NCI-H1930 (cell line): ENCODE measurements at regions not wholly inside any gene's neighbourhood (a gene's known extent, or its start where the extent isn't known, plus 50 kb on each side); places are given as distances from the start of the nearest gene placed in this dataset.

ENCODE experiments used
- DNase-seq, 2 experiments: peaks; one replicate each; lab custom pipeline; 2025; lab: John Stamatoyannopoulos, UW

DNA sequence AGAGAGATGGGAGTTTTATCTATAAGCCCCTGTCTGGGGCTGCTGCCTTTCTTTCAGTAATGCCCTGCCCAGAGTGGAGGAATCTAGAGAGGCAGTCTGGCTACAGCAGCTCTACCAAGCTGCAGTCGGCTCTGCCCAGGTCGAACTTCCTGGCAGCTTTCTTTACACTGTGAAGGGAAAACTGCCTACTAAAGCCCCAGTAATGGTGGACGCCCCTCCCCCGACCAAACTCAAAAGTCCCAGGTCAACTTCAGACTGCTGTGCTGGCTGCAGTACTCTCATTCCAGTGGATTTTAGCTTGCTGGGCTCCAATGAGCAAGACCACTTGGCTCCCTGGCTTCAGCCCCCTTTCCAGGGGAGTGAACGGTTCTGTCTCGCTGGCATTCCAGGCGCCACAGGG, 65.9 kb upstream of the RARB start:
- DNase-seq: no peak

DNA sequence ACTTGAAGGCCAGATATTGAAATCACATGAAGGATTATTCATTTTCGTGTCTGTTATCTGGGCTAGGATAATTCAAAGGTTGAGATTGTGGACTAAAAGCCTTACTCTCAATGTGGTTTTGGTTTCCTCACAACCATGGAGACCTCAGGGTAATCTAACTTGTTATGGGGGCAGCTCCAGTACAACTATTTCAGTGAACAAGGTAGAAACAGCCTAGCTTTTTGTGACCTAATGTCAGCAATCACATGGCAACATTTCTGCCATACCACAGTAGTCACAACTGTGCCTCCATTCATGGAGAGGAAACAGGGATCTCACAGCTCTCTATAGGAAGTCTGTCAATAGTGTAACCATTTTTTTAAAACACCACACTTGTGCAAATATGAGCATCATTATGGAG, 62.4 kb upstream of the RARB start:
- no peak for DNase-seq

DNA sequence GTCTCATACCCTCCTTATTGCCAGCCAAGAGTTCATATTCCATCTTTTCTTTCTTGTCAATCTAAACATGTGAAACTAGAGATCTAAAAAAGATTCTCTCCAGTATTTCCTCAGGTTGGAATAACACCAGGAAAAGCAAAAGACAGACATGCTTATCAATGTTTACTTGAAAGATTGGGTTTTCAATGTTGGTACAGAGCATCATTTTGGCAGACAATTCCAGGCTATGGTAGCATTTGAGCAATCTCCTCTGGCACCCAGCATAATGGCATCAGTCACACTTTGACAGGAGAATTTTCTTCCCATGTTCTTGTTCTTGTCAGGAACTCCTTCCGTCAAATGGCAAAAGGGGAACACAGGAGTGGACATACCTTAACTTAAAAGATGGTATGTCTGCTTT, 61.0 kb upstream of the RARB start:
- no peak for DNase-seq

DNA sequence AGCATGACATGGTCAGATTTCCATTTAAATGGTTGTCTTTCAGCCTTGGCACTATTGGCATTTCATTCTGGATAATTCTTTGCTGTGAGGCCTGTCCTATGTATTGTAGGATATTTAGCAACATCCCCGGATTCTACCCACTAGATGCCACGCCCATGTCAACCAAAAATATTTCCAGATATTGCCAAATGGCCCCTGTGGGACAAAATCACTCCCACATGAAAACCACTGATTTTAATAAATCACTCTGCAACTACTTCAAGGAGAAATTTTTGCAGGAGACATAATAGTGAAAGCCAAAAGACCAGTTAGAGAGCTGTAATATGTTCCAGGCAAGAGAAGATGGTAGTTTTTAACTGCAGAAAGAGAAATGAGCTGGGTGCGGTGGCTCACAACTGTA, 55.9 kb upstream of the RARB start:
- DNase-seq: no peak

DNA sequence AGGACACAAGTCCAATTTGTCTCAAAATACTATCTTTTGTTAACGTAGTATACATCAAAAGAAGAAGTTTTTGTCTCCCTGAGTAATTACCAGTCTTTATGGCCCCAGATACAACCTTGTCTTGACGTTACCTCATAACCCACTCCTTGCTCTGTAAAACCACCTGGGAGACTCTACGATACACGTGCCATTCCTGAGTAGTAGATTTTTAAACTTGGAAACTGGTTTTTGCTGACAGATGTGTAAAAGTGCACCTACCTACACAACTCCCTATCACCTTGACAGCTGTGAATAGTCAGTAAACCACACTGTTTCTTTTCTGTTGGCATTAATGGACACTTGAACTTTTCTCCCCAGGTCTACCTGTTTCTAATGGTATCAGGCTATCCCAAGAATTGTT, 51.7 kb upstream of the RARB start:
- DNase-seq: no peak

DNA sequence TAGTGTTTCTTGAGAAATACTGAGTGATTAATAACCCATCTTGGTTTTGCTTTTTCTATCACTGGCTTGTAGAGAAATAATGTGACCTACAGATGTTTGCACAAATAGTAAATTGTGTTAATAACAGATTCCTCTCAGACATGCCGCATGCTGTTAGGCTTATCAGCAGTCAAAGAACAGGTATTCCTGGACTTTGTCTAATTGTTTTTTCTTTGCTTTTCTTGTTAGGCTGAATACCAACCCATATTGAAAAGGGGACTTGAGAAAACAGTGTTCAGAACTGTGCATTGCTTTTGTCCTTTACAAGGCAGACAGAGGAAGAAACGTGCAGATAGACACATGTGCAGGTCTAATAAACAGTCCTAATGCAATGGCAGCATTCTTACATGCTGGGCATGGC, 51.0 kb upstream of the RARB start:
- no peak for DNase-seq
